Fibroblast of lung (primary cell): ENCODE measurements at regions not wholly inside any gene's neighbourhood (a gene's known extent, or its start where the extent isn't known, plus 50 kb on each side); places are given as distances from the start of the nearest gene placed in this dataset.

Source experiments
- DNase-seq, 2 donors: peaks; one replicate each; pipeline versions ENCODE4 v3.0.0 to v3.0.0-alpha.2; 2010; ENCODE audit warnings: low read depth in 2 of 2
- H2AFZ ChIP-seq: 2 replicates; pipeline ENCODE4 v1.5.1; 2012; ENCODE audit warnings: low read length, control low read depth, inconsistent platforms
- H3K27ac ChIP-seq: 2 replicates; pipeline ENCODE4 v1.5.1; 2011; ENCODE audit warnings: low read length, control low read depth; ENCODE audit not compliant: insufficient read depth
- H3K27me3 ChIP-seq: 2 replicates; pipeline ENCODE4 v1.5.1; 2011; ENCODE audit warnings: mild to moderate bottlenecking, low read length; ENCODE audit not compliant: control insufficient read depth, insufficient read depth
- H3K36me3 ChIP-seq: 2 replicates; pipeline ENCODE4 v1.5.1; 2011; ENCODE audit warnings: low read length; ENCODE audit not compliant: control insufficient read depth, insufficient read depth
- H3K4me1 ChIP-seq: 2 replicates; pipeline ENCODE4 v1.5.1; 2011; ENCODE audit warnings: low read length; ENCODE audit not compliant: control insufficient read depth, insufficient read depth; ENCODE audit errors: extremely low read depth
- H3K4me2 ChIP-seq: 2 replicates; pipeline ENCODE4 v1.5.1; 2011; ENCODE audit warnings: low read length, control low read depth; ENCODE audit not compliant: insufficient read depth; ENCODE audit errors: extremely low read depth
- H3K4me3 ChIP-seq, 4 experiments: fragments of 200-600 bp in 1 of 4; sonication (generic) in 1 of 4; replicated peaks in 1 of 4; 2 replicates each; pipeline ENCODE4 v1.5.1; 2011 to 2016; ENCODE audit warnings: low read length in 4 of 4, low read depth in 3 of 4, mild to moderate bottlenecking in 3 of 4, control low read depth in 2 of 4, inconsistent platforms in 1 of 4, mixed read lengths in 1 of 4; ENCODE audit not compliant: insufficient read depth in 1 of 4; ENCODE audit errors: control extremely low read depth in 1 of 4
- H3K79me2 ChIP-seq: 2 replicates; pipeline ENCODE4 v1.5.1; 2012; ENCODE audit warnings: mild to moderate bottlenecking, low read length, inconsistent platforms; ENCODE audit not compliant: control insufficient read depth, insufficient read depth
- H3K9ac ChIP-seq: 2 replicates; pipeline ENCODE4 v1.5.1; 2011; ENCODE audit warnings: mild to moderate bottlenecking, low read length, control low read depth; ENCODE audit not compliant: insufficient read depth
- H3K9me3 ChIP-seq: 2 replicates; pipeline ENCODE4 v1.5.1; 2012; ENCODE audit warnings: low read depth, low read length; ENCODE audit not compliant: control insufficient read depth, insufficient read depth
- H4K20me1 ChIP-seq: 2 replicates; pipeline ENCODE4 v1.5.1; 2011; ENCODE audit warnings: low read length; ENCODE audit not compliant: control insufficient read depth, insufficient read depth; ENCODE audit errors: extremely low read depth
- CTCF ChIP-seq, 2 donors: IDR thresholded peaks in 1 of 2; conservative IDR thresholded peaks in 1 of 2; 1 replicate in 1 of 2; 2 replicates in 1 of 2; pipeline ENCODE4 v1.5.1; 2011 to 2012; ENCODE audit warnings: low read length in 2 of 2, control low read depth in 1 of 2, inconsistent platforms in 1 of 2, low read depth in 1 of 2, mild to moderate bottlenecking in 1 of 2
- EZH2 ChIP-seq: IDR thresholded peaks from 2 replicates; pipeline ENCODE4 v1.5.1; 2012; ENCODE audit warnings: low read length, control low read depth, mild to moderate bottlenecking; ENCODE audit errors: missing control alignments

DNA sequence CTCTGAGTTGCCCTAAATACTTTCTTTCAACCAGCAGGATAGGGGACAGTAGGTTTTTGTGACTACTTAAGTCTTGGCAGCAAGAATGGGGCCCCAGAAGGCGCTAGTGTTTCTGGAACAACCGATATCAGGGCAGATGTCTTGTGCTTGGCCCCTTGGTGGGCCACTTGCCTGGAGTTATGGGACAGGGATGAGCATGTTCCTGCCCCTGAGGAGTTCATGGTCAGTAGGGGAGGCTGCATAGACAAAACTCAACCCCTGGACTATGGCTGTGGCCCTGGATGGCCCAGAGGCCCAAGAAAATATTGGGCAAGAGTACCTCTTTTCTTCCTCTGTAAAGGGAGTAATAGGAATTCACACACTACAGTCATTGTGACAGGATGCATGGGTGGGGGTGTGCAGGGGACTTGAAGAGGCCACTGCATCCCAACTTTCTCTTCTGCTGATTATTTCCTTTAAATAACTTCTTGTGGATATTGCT is 57.7 kb upstream of the IGFBP3 start:
- Histone ChIP-seq H2AFZ (peak overlapping the region; percentile 2), H3K4me1 (peaks cover 23% of the 10 kb centered on the region), H3K79me2 (no peaks in the 10 kb centered on the region), H3K9ac (peak overlapping the region; percentile 45), H3K27ac (peak overlapping the region; percentile 89), H3K36me3 (no peaks in the 10 kb centered on the region), H3K4me2 (peak overlapping the region; percentile 67), H3K9me3 (no peaks in the 10 kb centered on the region), H4K20me1 (no peaks in the 10 kb centered on the region), H3K4me3 (peak overlapping the region in 1 of 4 experiments; percentile 24), H3K27me3 (no peaks in the 10 kb centered on the region)
- TF ChIP-seq CTCF (conservative IDR thresholded peaks at IDR 0.05 in 1 of 2, IDR thresholded peaks at IDR 0.05 in 1 of 2; ENCODE audit: low read depth in 1 of 2, low read length in 2 of 2) (no peak), EZH2 (no peak)
- peak in 1 of 2 donors; percentile 22 for DNase-seq

GRCh38 chr7:45978010-45978681 is 57.1 kb upstream of the IGFBP3 start:
- Histone ChIP-seq H3K4me1 (peaks cover 23% of the 10 kb centered on the region), H3K4me3 (peak overlapping the region in 2 of 4 experiments; percentile 6 to 24)

More at GRCh38 chr7:45978010-45978681, 57.1 kb upstream of the IGFBP3 start:
- Histone ChIP-seq H3K9me3 (no peaks in the 10 kb centered on the region), H3K27me3 (no peaks in the 10 kb centered on the region), H3K36me3 (no peaks in the 10 kb centered on the region), H2AFZ (peak overlapping the region; percentile 2), H3K4me2 (peak overlapping the region; percentile 67), H4K20me1 (no peaks in the 10 kb centered on the region), H3K27ac (peak overlapping the region; percentile 89), H3K9ac (peak overlapping the region; percentile 45), H3K79me2 (no peaks in the 10 kb centered on the region)
- TF ChIP-seq CTCF (conservative IDR thresholded peaks at IDR 0.05 in 1 of 2, IDR thresholded peaks at IDR 0.05 in 1 of 2; ENCODE audit: low read depth in 1 of 2, low read length in 2 of 2) (no peak), EZH2 (no peak)
- peak; percentile 88 to 99 for DNase-seq
